ENCODE measurements at regions not wholly inside any gene's neighbourhood (a gene's known extent, or its start where the extent isn't known, plus 50 kb on each side); places are given as distances from the start of the nearest gene placed in this dataset.

DNA sequence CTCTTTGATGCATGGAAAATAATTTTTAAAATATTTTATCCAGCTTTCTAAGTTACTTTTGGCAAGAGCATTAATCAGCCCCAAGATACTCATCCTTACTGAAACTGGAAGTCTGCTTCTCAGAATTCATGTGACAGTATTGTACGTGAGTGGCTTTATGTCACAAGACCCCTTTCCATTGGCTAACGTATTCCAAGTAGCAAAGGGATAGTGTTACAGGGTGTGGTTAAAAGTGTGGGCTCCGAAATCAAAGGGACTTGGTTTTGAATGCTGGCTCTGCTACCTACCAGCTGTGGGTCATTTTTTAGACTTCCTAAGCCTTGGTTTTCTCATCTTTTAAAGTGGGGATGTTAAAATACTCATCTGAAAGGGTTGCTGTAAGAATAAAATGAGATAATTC is 91.7 kb downstream of the RHOU start:
- intact Hi-C loops (cut with micrococcal nuclease), result loop anchor here (10.0 kb wide), 1 partner anchor 62 kb away; no protein-coding TSS in a partner anchor
- H3K4me3 Mint-ChIP-seq, result no peak overlapping the region

DNA sequence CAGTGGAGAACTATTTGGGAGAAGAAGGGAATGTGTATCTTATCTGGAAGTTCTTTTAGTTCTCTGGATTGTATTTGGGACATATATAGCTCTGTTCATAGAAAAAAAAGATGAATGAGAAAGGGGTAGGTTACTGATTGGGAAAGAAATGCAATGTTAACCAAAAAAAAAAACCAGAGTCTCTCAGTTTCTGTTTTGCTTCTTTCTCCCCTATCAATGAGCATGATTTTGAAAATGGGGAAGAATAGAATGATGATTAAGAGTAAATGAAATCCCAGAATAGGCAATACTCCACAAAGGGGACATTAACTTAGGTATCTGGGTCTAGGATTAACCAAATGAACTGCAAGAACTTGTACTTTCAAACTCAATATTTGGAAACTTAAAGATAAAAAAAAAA is 92.9 kb downstream of the RHOU start:
- Mint-ChIP-seq H3K36me3 (peaks cover 7% of the 10 kb centered on the region), H3K27me3 (ENCODE audit: low read depth in 2 of 2) (peaks cover 8 to 36% of the 10 kb centered on the region in 2 donors), H3K27ac (no peak overlapping the region), H3K4me1 (peaks cover 10 to 12% of the 10 kb centered on the region in 2 donors), H3K4me3 (no peak overlapping the region), H3K9me3 (no peaks in the 10 kb centered on the region)
- Histone ChIP-seq H3K27me3 (ENCODE audit: control insufficient read depth, insufficient read depth, low read length) (peaks cover 6% of the 10 kb centered on the region), H3K9me3 (ENCODE audit: control insufficient read depth, insufficient read depth, low read length) (no peaks in the 10 kb centered on the region), H3K27ac (ENCODE audit: low read length) (no peak overlapping the region), H3K4me3 (ENCODE audit: low read length) (no peak overlapping the region), H3K4me1 (ENCODE audit: control insufficient read depth, insufficient read depth, low read length) (peaks cover 14% of the 10 kb centered on the region), H3K36me3 (ENCODE audit: control insufficient read depth, insufficient read depth, low read length) (no peaks in the 10 kb centered on the region)
- DNase-seq (no peak), ATAC-seq (no peak)
- TF ChIP-seq, protein P1, sequence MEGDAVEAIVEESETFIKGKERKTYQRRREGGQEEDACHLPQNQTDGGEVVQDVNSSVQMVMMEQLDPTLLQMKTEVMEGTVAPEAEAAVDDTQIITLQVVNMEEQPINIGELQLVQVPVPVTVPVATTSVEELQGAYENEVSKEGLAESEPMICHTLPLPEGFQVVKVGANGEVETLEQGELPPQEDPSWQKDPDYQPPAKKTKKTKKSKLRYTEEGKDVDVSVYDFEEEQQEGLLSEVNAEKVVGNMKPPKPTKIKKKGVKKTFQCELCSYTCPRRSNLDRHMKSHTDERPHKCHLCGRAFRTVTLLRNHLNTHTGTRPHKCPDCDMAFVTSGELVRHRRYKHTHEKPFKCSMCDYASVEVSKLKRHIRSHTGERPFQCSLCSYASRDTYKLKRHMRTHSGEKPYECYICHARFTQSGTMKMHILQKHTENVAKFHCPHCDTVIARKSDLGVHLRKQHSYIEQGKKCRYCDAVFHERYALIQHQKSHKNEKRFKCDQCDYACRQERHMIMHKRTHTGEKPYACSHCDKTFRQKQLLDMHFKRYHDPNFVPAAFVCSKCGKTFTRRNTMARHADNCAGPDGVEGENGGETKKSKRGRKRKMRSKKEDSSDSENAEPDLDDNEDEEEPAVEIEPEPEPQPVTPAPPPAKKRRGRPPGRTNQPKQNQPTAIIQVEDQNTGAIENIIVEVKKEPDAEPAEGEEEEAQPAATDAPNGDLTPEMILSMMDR (IDR thresholded peaks at IDR 0.05), result no peak
- intact Hi-C loops (cut with micrococcal nuclease), result loop anchor here (10.0 kb wide), 1 partner anchor 63 kb away; no protein-coding TSS in a partner anchor

More for the DNA sequence above, 91.7 kb downstream of the RHOU start:
- Mint-ChIP-seq H3K4me1 (peaks cover 10 to 12% of the 10 kb centered on the region in 2 donors), H3K9me3 (no peaks in the 10 kb centered on the region), H3K36me3 (peaks cover 7% of the 10 kb centered on the region), H3K27me3 (ENCODE audit: low read depth in 2 of 2) (peaks cover 8 to 44% of the 10 kb centered on the region in 2 donors), H3K27ac (no peak overlapping the region)
- ATAC-seq (no peak), DNase-seq (no peak)
- Histone ChIP-seq H3K27ac (ENCODE audit: low read length) (no peak overlapping the region), H3K4me3 (ENCODE audit: low read length) (no peak overlapping the region), H3K36me3 (ENCODE audit: control insufficient read depth, insufficient read depth, low read length) (no peaks in the 10 kb centered on the region), H3K9me3 (ENCODE audit: control insufficient read depth, insufficient read depth, low read length) (no peaks in the 10 kb centered on the region), H3K27me3 (ENCODE audit: control insufficient read depth, insufficient read depth, low read length) (peaks cover 6% of the 10 kb centered on the region), H3K4me1 (ENCODE audit: control insufficient read depth, insufficient read depth, low read length) (peaks cover 14% of the 10 kb centered on the region)
- WGBS (ENCODE audit: insufficient coverage), result 57% methylated on average over 3 of the region's 3 CpGs
- TF ChIP-seq, protein P1 (IDR thresholded peaks at IDR 0.05), result no peak

DNA sequence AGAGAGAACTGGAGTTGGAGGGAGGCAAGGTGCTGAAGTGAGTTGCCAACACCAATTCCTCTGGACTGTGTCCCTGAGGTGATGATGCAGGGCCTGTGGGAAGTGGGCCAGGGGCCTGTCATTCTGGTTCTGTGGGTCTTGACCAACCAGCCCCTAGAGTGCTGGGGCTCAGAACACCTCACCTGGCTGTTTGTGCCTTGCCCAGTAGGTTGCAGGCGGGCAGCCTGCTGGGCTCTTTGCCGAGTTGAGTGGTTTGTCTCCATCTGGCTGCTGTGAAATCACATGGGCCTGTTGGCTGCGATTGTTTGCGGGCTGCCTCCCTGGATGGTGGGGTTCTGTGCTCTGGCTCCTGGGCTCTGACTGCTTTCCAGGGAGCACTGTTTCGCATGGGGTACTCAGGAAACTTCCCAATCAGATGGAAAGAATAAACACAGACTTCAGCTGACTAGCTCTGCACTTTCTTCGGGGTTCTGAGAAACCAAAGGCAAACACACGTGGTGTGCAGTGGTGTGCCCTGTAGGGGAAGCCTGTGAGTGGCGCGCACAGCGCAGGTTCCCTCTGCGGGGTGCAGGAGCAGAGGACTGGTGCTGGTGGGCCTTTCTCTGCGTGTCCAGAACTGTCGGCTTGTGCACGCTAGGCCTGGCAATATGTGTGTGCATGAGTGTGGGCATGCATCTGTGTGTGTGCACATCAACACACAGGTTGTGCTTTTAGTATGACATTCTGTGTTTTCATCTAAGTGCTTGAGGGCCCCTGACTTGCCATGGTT is 95.1 kb downstream of the RHOU start:
- no peak overlapping the region for H3K4me3 Mint-ChIP-seq
- peaks cover 5 to 31% of the 10 kb centered on the region in 2 donors for H3K27me3 Mint-ChIP-seq (ENCODE audit: low read depth in 2 of 2)
- DNase-seq, result no peak
- Histone ChIP-seq H3K27ac (ENCODE audit: low read length) (no peak overlapping the region), H3K4me3 (ENCODE audit: low read length) (no peak overlapping the region), H3K27me3 (ENCODE audit: control insufficient read depth, insufficient read depth, low read length) (peaks cover 6% of the 10 kb centered on the region), H3K4me1 (ENCODE audit: control insufficient read depth, insufficient read depth, low read length) (peaks cover 14% of the 10 kb centered on the region), H3K9me3 (ENCODE audit: control insufficient read depth, insufficient read depth, low read length) (no peaks in the 10 kb centered on the region), H3K36me3 (ENCODE audit: control insufficient read depth, insufficient read depth, low read length) (no peaks in the 10 kb centered on the region)
- ATAC-seq, result no peak
- peaks cover 2% of the 10 kb centered on the region for H3K36me3 Mint-ChIP-seq
- TF ChIP-seq, protein P1 (IDR thresholded peaks at IDR 0.05), result no peak
- no peak overlapping the region for H3K27ac Mint-ChIP-seq
- WGBS (ENCODE audit: insufficient coverage), result 90% methylated on average over 14 of the region's 14 CpGs
- peaks cover 10 to 12% of the 10 kb centered on the region in 2 donors for H3K4me1 Mint-ChIP-seq
- intact Hi-C loops (cut with micrococcal nuclease), result no loop called here
- no peaks in the 10 kb centered on the region for H3K9me3 Mint-ChIP-seq
